Left forelimb (tissue), 1 donor: ENCODE measurements at regions not wholly inside any gene's neighbourhood (a gene's known extent, or its start where the extent isn't known, plus 50 kb on each side); places are given as distances from the start of the nearest gene placed in this dataset.

ENCODE experiments used
- DNase-seq: peaks from one replicate; pipeline ENCODE4 v3.0.0-alpha.2; 2018; ENCODE audit warnings: low spot score

GRCh38 chr6:33950891-33951889 is 147.4 kb upstream of the MLN start:
- peak; percentile 28 for DNase-seq

GRCh38 chr6:33950472-33950881 is 146.7 kb upstream of the MLN start:
- no peak for DNase-seq

- DNase-seq, result peak; percentile 23
These were observed 146.2 kb upstream of the MLN start for GRCh38 chr6:33949877-33950435.

GRCh38 chr6:33949111-33949510 is 145.3 kb upstream of the MLN start:
- DNase-seq, result peak; percentile 6

GRCh38 chr6:33947916-33948594 is 144.3 kb upstream of the MLN start:
- DNase-seq, result no peak

- no peak for DNase-seq
These were observed 143.2 kb upstream of the MLN start for GRCh38 chr6:33947047-33947446.

- no peak for DNase-seq
These were observed 142.1 kb upstream of the MLN start for GRCh38 chr6:33945931-33946330.

- DNase-seq, result no peak
These were observed 141.0 kb upstream of the MLN start for GRCh38 chr6:33944686-33945411.

- no peak for DNase-seq
These were observed 133.1 kb upstream of the MLN start for GRCh38 chr6:33936886-33937285.

GRCh38 chr6:33935439-33936080 is 131.8 kb upstream of the MLN start:
- DNase-seq, result no peak

- DNase-seq, result no peak
These were observed 131.0 kb upstream of the MLN start for GRCh38 chr6:33934731-33935270.

GRCh38 chr6:33933101-33933500 is 129.3 kb upstream of the MLN start:
- DNase-seq, result no peak

- DNase-seq, result no peak
These were observed 128.0 kb upstream of the MLN start for GRCh38 chr6:33931799-33932198.

GRCh38 chr6:33929575-33930288 is 125.9 kb upstream of the MLN start:
- no peak for DNase-seq

GRCh38 chr6:33927616-33928015 is 123.8 kb upstream of the MLN start:
- DNase-seq, result no peak

- no peak for DNase-seq
These were observed 123.3 kb upstream of the MLN start for GRCh38 chr6:33927112-33927511.

GRCh38 chr6:33926451-33926850 is 122.6 kb upstream of the MLN start:
- DNase-seq, result no peak

- DNase-seq, result no peak
These were observed 122.1 kb upstream of the MLN start for GRCh38 chr6:33925936-33926335.

GRCh38 chr6:33925210-33925609 is 121.4 kb upstream of the MLN start:
- no peak for DNase-seq

GRCh38 chr6:33924681-33925080 is 120.9 kb upstream of the MLN start:
- DNase-seq, result no peak
